CD4-positive, alpha-beta T cell treated with Interleukin-4 for 4 hours (primary cell): ENCODE measurements at regions not wholly inside any gene's neighbourhood (a gene's known extent, or its start where the extent isn't known, plus 50 kb on each side); places are given as distances from the start of the nearest gene placed in this dataset.
"Not testable (repeated sequence)": the region's sequence is repeated elsewhere in the genome, so short reads cannot be mapped to it uniquely, and the experiment has no call there.

Experiments used
- DNase-seq: peaks from one replicate; pipeline ENCODE4 v3.0.0-alpha.2; 2020

- DNase-seq: no peak
These were observed 50.7 kb upstream of the VPREB1 start for GRCh38 chr22:22193923-22194322.

GRCh38 chr22:22193462-22193861, 51.1 kb upstream of the VPREB1 start:
- not testable (repeated sequence) for DNase-seq

- DNase-seq: not testable (repeated sequence)
These were observed 51.6 kb upstream of the VPREB1 start for GRCh38 chr22:22193006-22193405.

- DNase-seq: not testable (repeated sequence)
These were observed 54.8 kb upstream of the VPREB1 start for GRCh38 chr22:22189796-22190195.

GRCh38 chr22:22187863-22188262, 56.7 kb upstream of the VPREB1 start:
- DNase-seq: not testable (repeated sequence)

GRCh38 chr22:22187299-22187698, 57.3 kb upstream of the VPREB1 start:
- DNase-seq: no peak

GRCh38 chr22:22185844-22186499, 58.6 kb upstream of the VPREB1 start:
- DNase-seq: no peak

- no peak for DNase-seq
These were observed 59.4 kb upstream of the VPREB1 start for GRCh38 chr22:22185217-22185616.

GRCh38 chr22:22184277-22184807, 60.2 kb upstream of the VPREB1 start:
- no peak for DNase-seq

GRCh38 chr22:22182990-22183264, 61.7 kb upstream of the VPREB1 start:
- DNase-seq: no peak

- DNase-seq: no peak
These were observed 62.2 kb upstream of the VPREB1 start for GRCh38 chr22:22182218-22182989.

GRCh38 chr22:22181341-22181850, 63.2 kb upstream of the VPREB1 start:
- no peak for DNase-seq

GRCh38 chr22:22180738-22181285, 63.8 kb upstream of the VPREB1 start:
- DNase-seq: no peak

- no peak for DNase-seq
These were observed 64.7 kb upstream of the VPREB1 start for GRCh38 chr22:22179858-22180257.

- DNase-seq: no peak
These were observed 65.6 kb upstream of the VPREB1 start for GRCh38 chr22:22178992-22179391.

GRCh38 chr22:22178355-22178965, 66.1 kb upstream of the VPREB1 start:
- no peak for DNase-seq

GRCh38 chr22:22176929-22177616, 67.5 kb upstream of the VPREB1 start:
- no peak for DNase-seq

GRCh38 chr22:22172896-22173628, 71.5 kb upstream of the VPREB1 start:
- DNase-seq: not testable (repeated sequence)

- DNase-seq: no peak
These were observed 73.0 kb upstream of the VPREB1 start for GRCh38 chr22:22171357-22172218.

GRCh38 chr22:22169923-22170322, 74.7 kb upstream of the VPREB1 start:
- DNase-seq: no peak
